HG03039 (cell line): ENCODE measurements at regions not wholly inside any gene's neighbourhood (a gene's known extent, or its start where the extent isn't known, plus 50 kb on each side); places are given as distances from the start of the nearest gene placed in this dataset.
"Not testable (repeated sequence)": the region's sequence is repeated elsewhere in the genome, so short reads cannot be mapped to it uniquely, and the experiment has no call there.

Experiments
- ATAC-seq: cut with Tn5 transposase; IDR thresholded peaks from one replicate; pipeline ENCODE4 v1.9.1; 2021; ENCODE audit warnings: mild to moderate bottlenecking, moderate library complexity; ENCODE audit not compliant: unreplicated experiment

- no peak for ATAC-seq
Measured at GRCh38 chr5:154593071-154593470, 115.0 kb upstream of the HAND1 start.

GRCh38 chr5:154590093-154590724, 112.2 kb upstream of the HAND1 start:
- ATAC-seq = no peak

- no peak for ATAC-seq
Measured at GRCh38 chr5:154589511-154589910, 111.5 kb upstream of the HAND1 start.

GRCh38 chr5:154588833-154589425, 110.9 kb upstream of the HAND1 start:
- ATAC-seq = not testable (repeated sequence)

GRCh38 chr5:154588091-154588774, 110.2 kb upstream of the HAND1 start:
- no peak for ATAC-seq

GRCh38 chr5:154587123-154588026, 109.3 kb upstream of the HAND1 start:
- no peak for ATAC-seq

- no peak for ATAC-seq
Measured at GRCh38 chr5:154583671-154584177, 105.7 kb upstream of the HAND1 start.

- no peak for ATAC-seq
Measured at GRCh38 chr5:154580422-154580821, 102.4 kb upstream of the HAND1 start.

GRCh38 chr5:154577416-154577815, 99.4 kb upstream of the HAND1 start:
- no peak for ATAC-seq

- ATAC-seq = no peak
Measured at GRCh38 chr5:154576429-154576806, 98.4 kb upstream of the HAND1 start.

- ATAC-seq = peak; percentile 95
Measured at GRCh38 chr5:154575546-154576428, 97.8 kb upstream of the HAND1 start.

- no peak for ATAC-seq
Measured at GRCh38 chr5:154573011-154573410, 95.0 kb upstream of the HAND1 start.

GRCh38 chr5:154571325-154572035, 93.5 kb upstream of the HAND1 start:
- no peak for ATAC-seq

GRCh38 chr5:154570572-154571324, 92.7 kb upstream of the HAND1 start:
- ATAC-seq = no peak

GRCh38 chr5:154568589-154568988, 90.6 kb upstream of the HAND1 start:
- ATAC-seq = no peak

GRCh38 chr5:154567155-154567554, 89.1 kb upstream of the HAND1 start:
- no peak for ATAC-seq

- no peak for ATAC-seq
Measured at GRCh38 chr5:154566146-154566680, 88.2 kb upstream of the HAND1 start.

GRCh38 chr5:154565123-154565522, 87.1 kb upstream of the HAND1 start:
- no peak for ATAC-seq
